ENCODE measurements at regions not wholly inside any gene's neighbourhood (a gene's known extent, or its start where the extent isn't known, plus 50 kb on each side); places are given as distances from the start of the nearest gene placed in this dataset.

GRCh38 chr14:101273091-101273490, 288.2 kb upstream of the DIO3 start:
- no peak overlapping the region for H3K4me2 ChIP-seq (ENCODE audit: low read length)
- H3K36me3 ChIP-seq (ENCODE audit: insufficient read depth, low read length) = no peaks in the 10 kb centered on the region
- TF ChIP-seq TAF1 (IDR thresholded peaks at IDR 0.05; ENCODE audit: low read depth) (no peak), EZH2 (IDR thresholded peaks at IDR 0.05; ENCODE audit: borderline replicate concordance, insufficient read depth, low read length, poor library complexity, severe bottlenecking) (no peak), CTCF (IDR thresholded peaks at IDR 0.05; ENCODE audit: poor library complexity, severe bottlenecking) (no peak), POLR2AphosphoS5 (IDR thresholded peaks at IDR 0.05) (no peak), SMC3 (conservative IDR thresholded peaks at IDR 0.05; ENCODE audit: poor library complexity) (no peak), RAD21 (conservative IDR thresholded peaks at IDR 0.05) (no peak), EP300 (conservative IDR thresholded peaks at IDR 0.05; ENCODE audit: poor library complexity, severe bottlenecking) (no peak), MXI1 (conservative IDR thresholded peaks at IDR 0.05; ENCODE audit: poor library complexity, severe bottlenecking) (no peak)
- TF ChIP-seq, protein P1, sequence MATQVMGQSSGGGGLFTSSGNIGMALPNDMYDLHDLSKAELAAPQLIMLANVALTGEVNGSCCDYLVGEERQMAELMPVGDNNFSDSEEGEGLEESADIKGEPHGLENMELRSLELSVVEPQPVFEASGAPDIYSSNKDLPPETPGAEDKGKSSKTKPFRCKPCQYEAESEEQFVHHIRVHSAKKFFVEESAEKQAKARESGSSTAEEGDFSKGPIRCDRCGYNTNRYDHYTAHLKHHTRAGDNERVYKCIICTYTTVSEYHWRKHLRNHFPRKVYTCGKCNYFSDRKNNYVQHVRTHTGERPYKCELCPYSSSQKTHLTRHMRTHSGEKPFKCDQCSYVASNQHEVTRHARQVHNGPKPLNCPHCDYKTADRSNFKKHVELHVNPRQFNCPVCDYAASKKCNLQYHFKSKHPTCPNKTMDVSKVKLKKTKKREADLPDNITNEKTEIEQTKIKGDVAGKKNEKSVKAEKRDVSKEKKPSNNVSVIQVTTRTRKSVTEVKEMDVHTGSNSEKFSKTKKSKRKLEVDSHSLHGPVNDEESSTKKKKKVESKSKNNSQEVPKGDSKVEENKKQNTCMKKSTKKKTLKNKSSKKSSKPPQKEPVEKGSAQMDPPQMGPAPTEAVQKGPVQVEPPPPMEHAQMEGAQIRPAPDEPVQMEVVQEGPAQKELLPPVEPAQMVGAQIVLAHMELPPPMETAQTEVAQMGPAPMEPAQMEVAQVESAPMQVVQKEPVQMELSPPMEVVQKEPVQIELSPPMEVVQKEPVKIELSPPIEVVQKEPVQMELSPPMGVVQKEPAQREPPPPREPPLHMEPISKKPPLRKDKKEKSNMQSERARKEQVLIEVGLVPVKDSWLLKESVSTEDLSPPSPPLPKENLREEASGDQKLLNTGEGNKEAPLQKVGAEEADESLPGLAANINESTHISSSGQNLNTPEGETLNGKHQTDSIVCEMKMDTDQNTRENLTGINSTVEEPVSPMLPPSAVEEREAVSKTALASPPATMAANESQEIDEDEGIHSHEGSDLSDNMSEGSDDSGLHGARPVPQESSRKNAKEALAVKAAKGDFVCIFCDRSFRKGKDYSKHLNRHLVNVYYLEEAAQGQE (IDR thresholded peaks at IDR 0.05; ENCODE audit: borderline replicate concordance) = no peak
- no peak overlapping the region for H3K27ac ChIP-seq (ENCODE audit: low read length)
- H3K79me2 ChIP-seq (replicated peaks; ENCODE audit: insufficient read depth, low read length) = no peaks in the 10 kb centered on the region
- H3K27me3 ChIP-seq (ENCODE audit: insufficient read depth, low read depth, low read length) = no peaks in the 10 kb centered on the region
- H3K9me3 ChIP-seq (ENCODE audit: low read length) = no peaks in the 10 kb centered on the region
- H4K20me1 ChIP-seq (ENCODE audit: insufficient read depth) = no peaks in the 10 kb centered on the region
- H3K9ac ChIP-seq (ENCODE audit: low read length) = no peak overlapping the region
- H3K4me3 ChIP-seq (ENCODE audit: low read length) = no peak overlapping the region
- H2AFZ ChIP-seq (ENCODE audit: low read depth, low read length) = no peak overlapping the region
- H3K9me2 ChIP-seq (ENCODE audit: insufficient read depth, low read length) = no peaks in the 10 kb centered on the region
- no peaks in the 10 kb centered on the region for H3F3A ChIP-seq (ENCODE audit: insufficient read depth, low read length, poor library complexity, severe bottlenecking)

- Histone ChIP-seq H3K27me3 (ENCODE audit: insufficient read depth, low read depth, low read length) (no peaks in the 10 kb centered on the region), H3F3A (ENCODE audit: insufficient read depth, low read length, poor library complexity, severe bottlenecking) (no peaks in the 10 kb centered on the region), H3K9me3 (ENCODE audit: low read length) (no peaks in the 10 kb centered on the region), H3K79me2 (replicated peaks; ENCODE audit: insufficient read depth, low read length) (no peaks in the 10 kb centered on the region), H3K27ac (ENCODE audit: low read length) (no peak overlapping the region), H3K4me2 (ENCODE audit: low read length) (no peak overlapping the region), H4K20me1 (ENCODE audit: insufficient read depth) (no peaks in the 10 kb centered on the region), H2AFZ (ENCODE audit: low read depth, low read length) (no peak overlapping the region), H3K4me3 (ENCODE audit: low read length) (no peak overlapping the region), H3K9ac (ENCODE audit: low read length) (no peak overlapping the region), H3K36me3 (ENCODE audit: insufficient read depth, low read length) (no peaks in the 10 kb centered on the region), H3K9me2 (ENCODE audit: insufficient read depth, low read length) (no peaks in the 10 kb centered on the region)
- TF ChIP-seq TAF1 (IDR thresholded peaks at IDR 0.05; ENCODE audit: low read depth) = no peak
- no peak for TF ChIP-seq RAD21 (conservative IDR thresholded peaks at IDR 0.05)
- no peak for TF ChIP-seq EZH2 (IDR thresholded peaks at IDR 0.05; ENCODE audit: borderline replicate concordance, insufficient read depth, low read length, poor library complexity, severe bottlenecking)
- TF ChIP-seq CTCF (IDR thresholded peaks at IDR 0.05; ENCODE audit: poor library complexity, severe bottlenecking) = no peak
- TF ChIP-seq MXI1 (conservative IDR thresholded peaks at IDR 0.05; ENCODE audit: poor library complexity, severe bottlenecking) = no peak
- TF ChIP-seq, protein P1 (IDR thresholded peaks at IDR 0.05; ENCODE audit: borderline replicate concordance) = no peak
- TF ChIP-seq SMC3 (conservative IDR thresholded peaks at IDR 0.05; ENCODE audit: poor library complexity) = no peak
- no peak for TF ChIP-seq EP300 (conservative IDR thresholded peaks at IDR 0.05; ENCODE audit: poor library complexity, severe bottlenecking)
- TF ChIP-seq POLR2AphosphoS5 (IDR thresholded peaks at IDR 0.05) = no peak
Measured at GRCh38 chr14:101276309-101277091, 284.8 kb upstream of the DIO3 start.

Measured in neural cell (in vitro differentiated cells).